ENCODE measurements at regions not wholly inside any gene's neighbourhood (a gene's known extent, or its start where the extent isn't known, plus 50 kb on each side); places are given as distances from the start of the nearest gene placed in this dataset.

DNA sequence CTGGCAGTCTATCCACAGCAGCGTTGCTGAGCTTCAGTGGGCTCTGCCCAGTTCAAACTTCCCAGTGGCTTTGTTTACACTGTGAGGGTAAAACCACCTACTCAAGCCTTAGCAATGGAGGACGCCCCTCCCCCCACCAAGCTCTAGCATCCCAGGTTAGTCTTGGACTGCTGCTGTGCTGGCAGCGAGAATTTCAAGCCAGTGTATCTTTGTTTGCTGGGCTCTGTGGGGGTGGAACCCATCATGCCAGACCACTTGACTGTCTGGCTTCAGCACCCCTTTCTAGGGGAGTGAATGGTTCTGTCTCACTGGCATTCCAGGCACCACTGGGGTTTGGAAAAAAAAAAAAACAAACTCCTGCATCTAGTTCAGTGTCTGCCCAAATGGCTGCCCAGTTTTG, 249.7 kb upstream of the SYNCRIP start:
- TF ChIP-seq EZH2 (IDR thresholded peaks at IDR 0.05) (no peak), POLR2AphosphoS5 (IDR thresholded peaks at IDR 0.05; ENCODE audit: borderline replicate concordance, low read depth, low read length) (no peak)

Measured in SK-N-MC (cell line).